ENCODE measurements at regions not wholly inside any gene's neighbourhood (a gene's known extent, or its start where the extent isn't known, plus 50 kb on each side); places are given as distances from the start of the nearest gene placed in this dataset.

- POLR2A ChIA-PET: no interaction called here
- no peak overlapping the region for H3K4me3 ChIP-seq (ENCODE audit: low read depth, low read length)
- CTCF ChIA-PET: no interaction called here
- DNase-seq (ENCODE audit: low read depth, low spot score): no peak
- TF ChIP-seq CTCF (IDR thresholded peaks at IDR 0.05; ENCODE audit: insufficient read depth, low read length, missing control alignments): no peak
Observed at GRCh38 chr15:25238716-25239470, 199.9 kb downstream of the UBE3A start.

- TF ChIP-seq CTCF (IDR thresholded peaks at IDR 0.05; ENCODE audit: insufficient read depth, low read length, missing control alignments): no peak
- ChIA-PET POLR2A (no interaction called here), CTCF (no interaction called here)
- DNase-seq (ENCODE audit: low read depth, low spot score): no peak
- no peak overlapping the region for H3K4me3 ChIP-seq (ENCODE audit: low read depth, low read length)
Observed at GRCh38 chr15:25239471-25240345, 199.1 kb downstream of the UBE3A start.

DNA sequence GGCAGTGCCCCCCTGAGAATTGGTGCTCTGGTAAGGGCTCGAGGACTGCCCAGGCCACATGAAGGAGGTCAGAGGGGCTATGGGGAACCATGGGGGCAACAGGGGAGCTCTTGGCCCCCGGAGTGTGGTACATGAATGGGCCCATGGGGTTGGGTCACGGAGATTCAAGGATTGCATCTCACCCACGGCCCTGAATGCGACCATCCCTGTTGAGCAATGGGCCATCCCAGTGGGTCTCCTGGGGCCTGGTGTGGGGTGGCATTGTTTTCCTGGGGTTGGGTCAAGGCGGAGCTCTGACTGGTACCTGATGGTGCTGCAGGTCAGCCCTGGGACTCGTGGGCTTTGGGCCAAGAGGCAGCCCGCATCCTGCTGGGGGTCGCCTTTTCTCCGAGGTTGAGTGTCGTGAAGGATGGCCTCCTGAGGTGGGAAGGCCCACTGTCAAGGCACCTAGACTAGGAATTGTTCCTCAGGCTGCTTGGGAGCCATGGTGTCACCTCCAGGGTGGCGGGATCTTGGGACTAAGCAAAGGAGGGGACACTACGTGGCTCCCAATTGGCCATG is 198.3 kb downstream of the UBE3A start:
- CTCF ChIA-PET: no interaction called here
- no peak for DNase-seq (ENCODE audit: low read depth, low spot score)
- POLR2A ChIA-PET: no interaction called here
- H3K4me3 ChIP-seq (ENCODE audit: low read depth, low read length): no peak overlapping the region
- no peak for TF ChIP-seq CTCF (IDR thresholded peaks at IDR 0.05; ENCODE audit: insufficient read depth, low read length, missing control alignments)

GRCh38 chr15:25241241-25241801 is 197.5 kb downstream of the UBE3A start:
- CTCF ChIA-PET: no interaction called here
- DNase-seq (ENCODE audit: low read depth, low spot score): no peak
- TF ChIP-seq CTCF (IDR thresholded peaks at IDR 0.05; ENCODE audit: insufficient read depth, low read length, missing control alignments): no peak
- POLR2A ChIA-PET: no interaction called here
- no peak overlapping the region for H3K4me3 ChIP-seq (ENCODE audit: low read depth, low read length)

- no peak for TF ChIP-seq CTCF (IDR thresholded peaks at IDR 0.05; ENCODE audit: insufficient read depth, low read length, missing control alignments)
- no peak for DNase-seq (ENCODE audit: low read depth, low spot score)
- ChIA-PET CTCF (no interaction called here), POLR2A (interaction anchor here (0.6 kb wide), 1 partner anchor 80 kb away, joined by 3 read pairs; no protein-coding TSS in a partner anchor)
- H3K4me3 ChIP-seq (ENCODE audit: low read depth, low read length): no peak overlapping the region
Observed at GRCh38 chr15:25242166-25242879, 196.5 kb downstream of the UBE3A start.
